Gastroesophageal sphincter (tissue), 3 donors: ENCODE measurements at regions not wholly inside any gene's neighbourhood (a gene's known extent, or its start where the extent isn't known, plus 50 kb on each side); places are given as distances from the start of the nearest gene placed in this dataset.

Experiments used
- CTCF ChIP-seq, 4 experiments: fragments of 200-600 bp in 2 of 4; fragments of 450-650 bp in 2 of 4; sonication (generic) in 1 of 4; IDR thresholded peaks; one replicate each; pipeline ENCODE4 v1.5.1; 2017 to 2019; ENCODE audit warnings: antibody characterized with exemption in 4 of 4, mild to moderate bottlenecking in 2 of 4, moderate library complexity in 2 of 4
- EP300 ChIP-seq: sonication (generic); formaldehyde crosslinking; IDR thresholded peaks from one replicate; pipeline ENCODE4 v1.6.1; 2017; ENCODE audit warnings: antibody characterized with exemption, mild to moderate bottlenecking
- POLR2A ChIP-seq, 2 donors: fragments of 450-650 bp; IDR thresholded peaks; one replicate each; pipeline ENCODE4 v1.6.1; 2017; ENCODE audit warnings: antibody characterized with exemption in 2 of 2, mild to moderate bottlenecking in 2 of 2, moderate library complexity in 1 of 2
- POLR2AphosphoS5 ChIP-seq: sonication (generic); formaldehyde crosslinking; IDR thresholded peaks from one replicate; pipeline ENCODE4 v1.6.1; 2017; ENCODE audit warnings: antibody characterized with exemption

GRCh38 chr9:28538132-28538531 is 964.9 kb upstream of the C9orf72 start:
- TF ChIP-seq EP300 (no peak), POLR2A (IDR thresholded peaks at IDR 0.05) (no peak), CTCF (IDR thresholded peaks at IDR 0.05) (no peak), POLR2AphosphoS5 (no peak)
